Liver (tissue), 8 donors: ENCODE measurements at regions not wholly inside any gene's neighbourhood (a gene's known extent, or its start where the extent isn't known, plus 50 kb on each side); places are given as distances from the start of the nearest gene placed in this dataset.

ENCODE experiments used
- DNase-seq: peaks from one replicate; pipeline ENCODE4 v3.0.0-alpha.2; 2017; ENCODE audit warnings: low spot score
- H3K27ac ChIP-seq, 2 donors: one replicate each; pipeline ENCODE4 v1.7.0; 2013; ENCODE audit warnings: inconsistent platforms in 2 of 2, low read length in 2 of 2, control low read depth in 1 of 2, low read depth in 1 of 2, mild to moderate bottlenecking in 1 of 2
- H3K27me3 ChIP-seq, 4 donors: one replicate each; pipeline versions ENCODE4 v1.6.1 to v1.7.0; 2013; ENCODE audit warnings: low read length in 3 of 4, inconsistent platforms in 1 of 4, mild to moderate bottlenecking in 1 of 4, moderate library complexity in 1 of 4; ENCODE audit not compliant: control insufficient read depth in 4 of 4, insufficient read depth in 4 of 4
- H3K36me3 ChIP-seq, 4 donors: one replicate each; pipeline versions ENCODE4 v1.6.1 to v1.7.0; 2013; ENCODE audit warnings: low read length in 3 of 4, mild to moderate bottlenecking in 3 of 4, low read depth in 1 of 4, moderate library complexity in 1 of 4; ENCODE audit not compliant: control insufficient read depth in 4 of 4, insufficient read depth in 3 of 4
- H3K4me1 ChIP-seq, 4 donors: one replicate each; pipeline versions ENCODE4 v1.6.1 to v1.7.0; 2013; ENCODE audit warnings: low read length in 3 of 4, mild to moderate bottlenecking in 3 of 4, moderate library complexity in 1 of 4; ENCODE audit not compliant: control insufficient read depth in 4 of 4, insufficient read depth in 4 of 4
- H3K4me3 ChIP-seq, 3 donors: one replicate each; pipeline versions ENCODE4 v1.6.1 to v1.7.0; 2013; ENCODE audit warnings: low read length in 3 of 3, control low read depth in 1 of 3, low read depth in 1 of 3, mild to moderate bottlenecking in 1 of 3
- H3K9ac ChIP-seq, 2 donors: one replicate each; pipeline ENCODE4 v1.7.0; 2013; ENCODE audit warnings: low read length in 2 of 2, mild to moderate bottlenecking in 2 of 2, moderate library complexity in 2 of 2, control low read depth in 1 of 2, low read depth in 1 of 2
- H3K9me3 ChIP-seq, 4 donors: one replicate each; pipeline versions ENCODE4 v1.6.1 to v1.7.0; 2013; ENCODE audit warnings: low read length in 3 of 4; ENCODE audit not compliant: control insufficient read depth in 4 of 4
- EGR1 ChIP-seq, 2 donors: IDR thresholded peaks; 2 replicates each; pipeline ENCODE4 v1.6.1; 2016 to 2018; ENCODE audit warnings: antibody characterized with exemption in 2 of 2, low read depth in 2 of 2
- FOXA1 ChIP-seq: IDR thresholded peaks from 2 replicates; pipeline ENCODE4 v1.6.1; 2016; ENCODE audit warnings: antibody characterized with exemption
- FOXA2 ChIP-seq: IDR thresholded peaks from 2 replicates; pipeline ENCODE4 v1.6.1; 2016; ENCODE audit warnings: antibody characterized with exemption
- JUND ChIP-seq, 2 donors: IDR thresholded peaks; 2 replicates each; pipeline ENCODE4 v1.6.1; 2016; ENCODE audit warnings: antibody characterized with exemption in 2 of 2
- NR2F2 ChIP-seq: IDR thresholded peaks from 2 replicates; pipeline ENCODE4 v1.6.1; 2016; ENCODE audit warnings: antibody characterized with exemption
- RAD21 ChIP-seq, 2 donors: IDR thresholded peaks; 2 replicates each; pipeline ENCODE4 v1.6.1; 2016; ENCODE audit warnings: antibody characterized with exemption in 2 of 2, mild to moderate bottlenecking in 2 of 2
- RXRA ChIP-seq, 2 donors: IDR thresholded peaks; 2 replicates each; pipeline ENCODE4 v1.6.1; 2017 to 2018; ENCODE audit warnings: antibody characterized with exemption in 2 of 2, mild to moderate bottlenecking in 1 of 2
- SP1 ChIP-seq: IDR thresholded peaks from 2 replicates; pipeline ENCODE4 v1.6.1; 2018; ENCODE audit warnings: antibody characterized with exemption, mild to moderate bottlenecking
- TAF1 ChIP-seq: conservative IDR thresholded peaks from 2 replicates; pipeline ENCODE4 v1.6.1; 2016; ENCODE audit warnings: antibody characterized with exemption, mild to moderate bottlenecking
- YY1 ChIP-seq: IDR thresholded peaks from 2 replicates; pipeline ENCODE4 v1.6.1; 2016; ENCODE audit warnings: antibody characterized with exemption, mild to moderate bottlenecking
- WGBS: extraction: QIAGEN DNeasy Blood & Tissue Kit; methylation state at CpG from one replicate; pipeline ENCODE4 v1.1.7; 2013; 5-methylcytosine and 5-hydroxymethylcytosine counted together
- TF ChIP-seq, protein P1 (sequence below): IDR thresholded peaks from 2 replicates; pipeline ENCODE4 v1.6.1; 2016; ENCODE audit warnings: antibody characterized with exemption
- TF ChIP-seq, protein P2 (sequence below): IDR thresholded peaks from 2 replicates; pipeline ENCODE4 v1.6.1; 2016; ENCODE audit warnings: antibody characterized with exemption
- TF ChIP-seq, protein P3 (sequence below): IDR thresholded peaks from 2 replicates; pipeline ENCODE4 v1.6.1; 2016; ENCODE audit warnings: antibody characterized with exemption, mild to moderate bottlenecking
- TF ChIP-seq, protein P4 (sequence below): fragments of 150-350 bp; IDR thresholded peaks from 2 replicates; pipeline ENCODE4 v1.5.1; 2017; ENCODE audit warnings: improper control_type of control experiment, low read depth, low read length; ENCODE audit not compliant: missing input control
- TF ChIP-seq, protein P5 (sequence below): IDR thresholded peaks from 2 replicates; pipeline ENCODE4 v1.6.1; 2016; ENCODE audit warnings: antibody characterized with exemption
- donor health status: healthy.
- donor health status: healthy.
- donor health status: healthy.
- donor health status: healthy.
- donor health status: healthy.

DNA sequence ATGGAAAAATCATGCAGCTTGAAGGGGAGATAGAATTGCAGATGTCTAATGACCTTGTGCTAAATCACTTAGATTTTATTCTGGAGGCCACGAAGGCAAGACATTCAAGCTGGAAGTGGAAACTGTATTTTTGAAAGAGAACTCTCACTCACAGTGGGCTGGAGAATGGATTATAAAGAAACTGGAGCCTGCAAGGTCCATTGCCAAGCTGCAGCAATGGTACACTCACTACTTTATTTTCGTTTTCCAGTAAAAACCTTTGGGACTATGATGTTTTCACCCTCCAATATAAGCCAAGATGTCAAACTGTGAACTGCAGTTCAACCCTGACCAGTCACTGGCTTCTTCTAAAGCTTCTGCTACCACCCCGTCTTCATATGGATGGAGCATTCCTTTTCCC is 62.0 kb downstream of the SKIDA1 start:
- WGBS: 76% methylated on average over 3 of the region's 3 CpGs
- no peaks in the 10 kb centered on the region for H3K36me3 ChIP-seq
- H3K27ac ChIP-seq: no peak overlapping the region
- H3K27me3 ChIP-seq: no peaks in the 10 kb centered on the region
- no peaks in the 10 kb centered on the region for H3K4me1 ChIP-seq
- no peak overlapping the region for H3K4me3 ChIP-seq
- H3K9me3 ChIP-seq: no peaks in the 10 kb centered on the region
- no peak overlapping the region for H3K9ac ChIP-seq
- TF ChIP-seq, protein P1, sequence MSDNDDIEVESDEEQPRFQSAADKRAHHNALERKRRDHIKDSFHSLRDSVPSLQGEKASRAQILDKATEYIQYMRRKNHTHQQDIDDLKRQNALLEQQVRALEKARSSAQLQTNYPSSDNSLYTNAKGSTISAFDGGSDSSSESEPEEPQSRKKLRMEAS: no peak
- TF ChIP-seq SP1 (no peak), NR2F2 (no peak), FOXA1 (no peak), RXRA (IDR thresholded peaks at IDR 0.05) (no peak), YY1 (no peak), TAF1 (no peak), RAD21 (IDR thresholded peaks at IDR 0.05) (no peak), EGR1 (IDR thresholded peaks at IDR 0.05; ENCODE audit: low read depth in 2 of 2) (no peak), JUND (IDR thresholded peaks at IDR 0.05) (no peak)
- TF ChIP-seq, protein P2, sequence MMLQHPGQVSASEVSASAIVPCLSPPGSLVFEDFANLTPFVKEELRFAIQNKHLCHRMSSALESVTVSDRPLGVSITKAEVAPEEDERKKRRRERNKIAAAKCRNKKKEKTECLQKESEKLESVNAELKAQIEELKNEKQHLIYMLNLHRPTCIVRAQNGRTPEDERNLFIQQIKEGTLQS: no peak
- TF ChIP-seq, protein P3, sequence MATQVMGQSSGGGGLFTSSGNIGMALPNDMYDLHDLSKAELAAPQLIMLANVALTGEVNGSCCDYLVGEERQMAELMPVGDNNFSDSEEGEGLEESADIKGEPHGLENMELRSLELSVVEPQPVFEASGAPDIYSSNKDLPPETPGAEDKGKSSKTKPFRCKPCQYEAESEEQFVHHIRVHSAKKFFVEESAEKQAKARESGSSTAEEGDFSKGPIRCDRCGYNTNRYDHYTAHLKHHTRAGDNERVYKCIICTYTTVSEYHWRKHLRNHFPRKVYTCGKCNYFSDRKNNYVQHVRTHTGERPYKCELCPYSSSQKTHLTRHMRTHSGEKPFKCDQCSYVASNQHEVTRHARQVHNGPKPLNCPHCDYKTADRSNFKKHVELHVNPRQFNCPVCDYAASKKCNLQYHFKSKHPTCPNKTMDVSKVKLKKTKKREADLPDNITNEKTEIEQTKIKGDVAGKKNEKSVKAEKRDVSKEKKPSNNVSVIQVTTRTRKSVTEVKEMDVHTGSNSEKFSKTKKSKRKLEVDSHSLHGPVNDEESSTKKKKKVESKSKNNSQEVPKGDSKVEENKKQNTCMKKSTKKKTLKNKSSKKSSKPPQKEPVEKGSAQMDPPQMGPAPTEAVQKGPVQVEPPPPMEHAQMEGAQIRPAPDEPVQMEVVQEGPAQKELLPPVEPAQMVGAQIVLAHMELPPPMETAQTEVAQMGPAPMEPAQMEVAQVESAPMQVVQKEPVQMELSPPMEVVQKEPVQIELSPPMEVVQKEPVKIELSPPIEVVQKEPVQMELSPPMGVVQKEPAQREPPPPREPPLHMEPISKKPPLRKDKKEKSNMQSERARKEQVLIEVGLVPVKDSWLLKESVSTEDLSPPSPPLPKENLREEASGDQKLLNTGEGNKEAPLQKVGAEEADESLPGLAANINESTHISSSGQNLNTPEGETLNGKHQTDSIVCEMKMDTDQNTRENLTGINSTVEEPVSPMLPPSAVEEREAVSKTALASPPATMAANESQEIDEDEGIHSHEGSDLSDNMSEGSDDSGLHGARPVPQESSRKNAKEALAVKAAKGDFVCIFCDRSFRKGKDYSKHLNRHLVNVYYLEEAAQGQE: no peak
- TF ChIP-seq, protein P4, sequence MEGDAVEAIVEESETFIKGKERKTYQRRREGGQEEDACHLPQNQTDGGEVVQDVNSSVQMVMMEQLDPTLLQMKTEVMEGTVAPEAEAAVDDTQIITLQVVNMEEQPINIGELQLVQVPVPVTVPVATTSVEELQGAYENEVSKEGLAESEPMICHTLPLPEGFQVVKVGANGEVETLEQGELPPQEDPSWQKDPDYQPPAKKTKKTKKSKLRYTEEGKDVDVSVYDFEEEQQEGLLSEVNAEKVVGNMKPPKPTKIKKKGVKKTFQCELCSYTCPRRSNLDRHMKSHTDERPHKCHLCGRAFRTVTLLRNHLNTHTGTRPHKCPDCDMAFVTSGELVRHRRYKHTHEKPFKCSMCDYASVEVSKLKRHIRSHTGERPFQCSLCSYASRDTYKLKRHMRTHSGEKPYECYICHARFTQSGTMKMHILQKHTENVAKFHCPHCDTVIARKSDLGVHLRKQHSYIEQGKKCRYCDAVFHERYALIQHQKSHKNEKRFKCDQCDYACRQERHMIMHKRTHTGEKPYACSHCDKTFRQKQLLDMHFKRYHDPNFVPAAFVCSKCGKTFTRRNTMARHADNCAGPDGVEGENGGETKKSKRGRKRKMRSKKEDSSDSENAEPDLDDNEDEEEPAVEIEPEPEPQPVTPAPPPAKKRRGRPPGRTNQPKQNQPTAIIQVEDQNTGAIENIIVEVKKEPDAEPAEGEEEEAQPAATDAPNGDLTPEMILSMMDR: no peak
- DNase-seq: no peak

DNA sequence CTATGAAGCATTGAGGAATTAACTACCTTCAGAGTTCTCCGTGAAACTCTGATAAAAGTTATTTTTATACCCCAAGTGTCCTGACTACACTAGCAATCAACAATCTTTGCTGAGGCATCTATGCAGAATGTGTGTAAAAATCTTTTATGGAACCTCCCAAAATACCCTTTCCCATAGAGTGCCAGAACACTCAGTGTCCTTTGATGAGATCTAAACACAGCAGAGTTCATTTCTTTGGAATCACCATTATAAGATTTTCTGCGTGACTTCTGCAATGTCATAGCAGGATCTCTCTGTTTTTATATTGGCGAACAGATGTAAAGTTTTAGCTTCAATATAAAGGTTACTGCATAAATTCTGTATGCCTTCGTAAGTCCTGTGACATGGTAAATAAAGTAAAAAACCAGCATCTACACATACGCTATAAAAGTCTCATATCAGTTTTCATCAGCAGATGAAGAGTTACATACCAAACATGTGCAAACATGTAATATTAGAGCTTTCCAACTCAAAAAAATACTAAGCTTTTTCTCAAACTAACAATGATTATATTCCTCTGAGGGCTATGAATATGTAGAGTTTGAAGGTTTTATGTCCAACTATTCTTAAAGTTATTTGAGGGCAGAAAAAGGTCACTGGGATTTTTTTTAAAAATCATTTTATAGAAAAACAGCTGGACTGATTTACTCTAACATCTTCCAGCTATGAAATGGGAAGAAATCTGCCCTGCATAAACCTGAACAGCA is 67.2 kb downstream of the SKIDA1 start:
- 85% methylated on average over 5 of the region's 5 CpGs for WGBS
- Histone ChIP-seq H3K27me3 (no peaks in the 10 kb centered on the region), H3K36me3 (no peaks in the 10 kb centered on the region), H3K4me1 (no peaks in the 10 kb centered on the region), H3K9ac (no peak overlapping the region), H3K4me3 (no peak overlapping the region), H3K9me3 (peaks cover 2 to 16% (median 6%) of the 10 kb centered on the region in 4 donors), H3K27ac (no peak overlapping the region)
- TF ChIP-seq FOXA2 (no peak), RXRA (IDR thresholded peaks at IDR 0.05) (no peak), JUND (IDR thresholded peaks at IDR 0.05) (no peak), EGR1 (IDR thresholded peaks at IDR 0.05; ENCODE audit: low read depth in 2 of 2) (no peak)
- TF ChIP-seq, protein P4: no peak
- TF ChIP-seq, protein P5, sequence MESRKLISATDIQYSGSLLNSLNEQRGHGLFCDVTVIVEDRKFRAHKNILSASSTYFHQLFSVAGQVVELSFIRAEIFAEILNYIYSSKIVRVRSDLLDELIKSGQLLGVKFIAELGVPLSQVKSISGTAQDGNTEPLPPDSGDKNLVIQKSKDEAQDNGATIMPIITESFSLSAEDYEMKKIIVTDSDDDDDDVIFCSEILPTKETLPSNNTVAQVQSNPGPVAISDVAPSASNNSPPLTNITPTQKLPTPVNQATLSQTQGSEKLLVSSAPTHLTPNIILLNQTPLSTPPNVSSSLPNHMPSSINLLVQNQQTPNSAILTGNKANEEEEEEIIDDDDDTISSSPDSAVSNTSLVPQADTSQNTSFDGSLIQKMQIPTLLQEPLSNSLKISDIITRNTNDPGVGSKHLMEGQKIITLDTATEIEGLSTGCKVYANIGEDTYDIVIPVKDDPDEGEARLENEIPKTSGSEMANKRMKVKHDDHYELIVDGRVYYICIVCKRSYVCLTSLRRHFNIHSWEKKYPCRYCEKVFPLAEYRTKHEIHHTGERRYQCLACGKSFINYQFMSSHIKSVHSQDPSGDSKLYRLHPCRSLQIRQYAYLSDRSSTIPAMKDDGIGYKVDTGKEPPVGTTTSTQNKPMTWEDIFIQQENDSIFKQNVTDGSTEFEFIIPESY: no peak
- DNase-seq: no peak
